Tibial nerve (tissue), 4 donors: ENCODE measurements at regions not wholly inside any gene's neighbourhood (a gene's known extent, or its start where the extent isn't known, plus 50 kb on each side); places are given as distances from the start of the nearest gene placed in this dataset.

Experiments used
- DNase-seq, 2 donors: peaks; one replicate each; pipeline ENCODE4 v3.0.0-alpha.2; 2019; ENCODE audit warnings: low spot score in 2 of 2
- H3K27ac ChIP-seq, 4 donors: fragments of 200-600 bp; sonication (generic) in 3 of 4; one replicate each; pipeline ENCODE4 v1.5.1; 2017 to 2019; ENCODE audit warnings: mild to moderate bottlenecking in 1 of 4
- H3K27me3 ChIP-seq, 2 donors: fragments of 200-600 bp; sonication (generic) in 1 of 2; one replicate each; pipeline versions ENCODE4 v1.5.1 to v1.6.0; 2017 to 2019
- H3K36me3 ChIP-seq, 3 donors: fragments of 200-600 bp; sonication (generic); one replicate each; pipeline ENCODE4 v1.5.1; 2018 to 2019
- H3K4me1 ChIP-seq, 4 donors: fragments of 200-600 bp; sonication (generic) in 3 of 4; one replicate each; pipeline ENCODE4 v1.5.1; 2017 to 2019
- H3K4me3 ChIP-seq, 4 donors: fragments of 200-600 bp; sonication (generic) in 3 of 4; one replicate each; pipeline ENCODE4 v1.5.1; 2017 to 2019; ENCODE audit warnings: mild to moderate bottlenecking in 1 of 4, moderate library complexity in 1 of 4
- H3K9me3 ChIP-seq, 4 donors: fragments of 200-600 bp; sonication (generic) in 3 of 4; one replicate each; pipeline ENCODE4 v1.5.1; 2017 to 2019
- CTCF ChIP-seq, 5 experiments: fragments of 200-600 bp in 3 of 5; fragments of 450-650 bp in 2 of 5; sonication (generic) in 3 of 5; IDR thresholded peaks; one replicate each; pipeline ENCODE4 v1.5.1; 2016 to 2019; ENCODE audit warnings: antibody characterized with exemption in 5 of 5, mild to moderate bottlenecking in 3 of 5, moderate library complexity in 2 of 5
- EP300 ChIP-seq, 2 donors: sonication (generic); formaldehyde crosslinking; IDR thresholded peaks; one replicate each; pipeline ENCODE4 v1.6.1; 2017; ENCODE audit warnings: antibody characterized with exemption in 2 of 2, mild to moderate bottlenecking in 1 of 2
- POLR2A ChIP-seq, 2 donors: fragments of 450-650 bp; IDR thresholded peaks; one replicate each; pipeline ENCODE4 v1.6.1; 2017; ENCODE audit warnings: antibody characterized with exemption in 2 of 2, mild to moderate bottlenecking in 2 of 2, moderate library complexity in 2 of 2
- WGBS, 2 donors: methylation state at CpG; one replicate each; pipeline ENCODE4 v1.1.5; 2018; 5-methylcytosine and 5-hydroxymethylcytosine counted together

GRCh38 chr3:82745544-82745943 lies 984.1 kb upstream of the GBE1 start:
- no peak overlapping the region for H3K27ac ChIP-seq
- DNase-seq = no peak
- no peaks in the 10 kb centered on the region for H3K27me3 ChIP-seq
- no peak overlapping the region for H3K4me3 ChIP-seq
- no peaks in the 10 kb centered on the region for H3K9me3 ChIP-seq
- no peaks in the 10 kb centered on the region for H3K36me3 ChIP-seq
- no peaks in the 10 kb centered on the region for H3K4me1 ChIP-seq
- TF ChIP-seq CTCF (IDR thresholded peaks at IDR 0.05) = no peak
- no peak for TF ChIP-seq EP300 (IDR thresholded peaks at IDR 0.05)
- no peak for TF ChIP-seq POLR2A (IDR thresholded peaks at IDR 0.05)
- 39 to 79% methylated on average over 1 of the region's 1 CpG for WGBS, 2 donors

GRCh38 chr3:82743196-82743595 lies 981.8 kb upstream of the GBE1 start:
- no peak overlapping the region for H3K27ac ChIP-seq
- no peaks in the 10 kb centered on the region for H3K27me3 ChIP-seq
- WGBS, 2 donors = 86 to 94% methylated on average over 5 of the region's 5 CpGs
- no peak for DNase-seq
- H3K4me1 ChIP-seq = no peaks in the 10 kb centered on the region
- no peak overlapping the region for H3K4me3 ChIP-seq
- H3K9me3 ChIP-seq = no peaks in the 10 kb centered on the region
- no peaks in the 10 kb centered on the region for H3K36me3 ChIP-seq
- TF ChIP-seq EP300 (IDR thresholded peaks at IDR 0.05) = no peak
- no peak for TF ChIP-seq CTCF (IDR thresholded peaks at IDR 0.05)
- TF ChIP-seq POLR2A (IDR thresholded peaks at IDR 0.05) = no peak

- Histone ChIP-seq H3K4me1 (no peaks in the 10 kb centered on the region), H3K36me3 (no peaks in the 10 kb centered on the region), H3K27ac (no peak overlapping the region), H3K9me3 (no peaks in the 10 kb centered on the region), H3K27me3 (no peaks in the 10 kb centered on the region), H3K4me3 (no peak overlapping the region)
- DNase-seq = no peak
- no peak for TF ChIP-seq EP300 (IDR thresholded peaks at IDR 0.05)
- TF ChIP-seq CTCF (IDR thresholded peaks at IDR 0.05) = no peak
- no peak for TF ChIP-seq POLR2A (IDR thresholded peaks at IDR 0.05)
- WGBS, 2 donors = 89 to 90% methylated on average over 2 of the region's 2 CpGs
These were observed 979.9 kb upstream of the GBE1 start for GRCh38 chr3:82741346-82741745.

DNA sequence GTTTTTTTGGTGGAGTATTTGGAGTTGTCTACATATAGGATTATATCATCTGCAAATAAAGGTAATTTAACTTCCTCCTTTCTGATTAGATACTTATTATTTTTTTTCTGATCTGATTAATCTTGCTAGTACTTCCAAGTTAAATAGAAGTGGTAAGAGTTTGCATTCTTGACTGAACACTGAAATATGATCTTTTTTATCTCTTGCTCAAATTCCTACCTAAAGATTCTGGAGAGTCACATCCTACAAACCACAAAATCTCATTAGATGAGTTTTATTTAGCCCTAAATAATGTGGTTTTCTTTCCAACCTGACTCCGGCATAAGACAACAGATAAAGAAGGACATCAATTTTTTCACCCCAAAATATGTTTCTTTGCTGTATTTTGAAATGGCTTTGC lies 977.9 kb upstream of the GBE1 start:
- Histone ChIP-seq H3K4me1 (no peaks in the 10 kb centered on the region), H3K27ac (no peak overlapping the region), H3K4me3 (no peak overlapping the region), H3K27me3 (no peaks in the 10 kb centered on the region), H3K9me3 (no peaks in the 10 kb centered on the region), H3K36me3 (no peaks in the 10 kb centered on the region)
- 57 to 68% methylated on average over 1 of the region's 1 CpG for WGBS, 2 donors
- DNase-seq = no peak
- TF ChIP-seq EP300 (IDR thresholded peaks at IDR 0.05) = no peak
- no peak for TF ChIP-seq POLR2A (IDR thresholded peaks at IDR 0.05)
- no peak for TF ChIP-seq CTCF (IDR thresholded peaks at IDR 0.05)

- WGBS, 2 donors = 77 to 78% methylated on average over 5 of the region's 5 CpGs
- TF ChIP-seq CTCF (IDR thresholded peaks at IDR 0.05) = no peak
- no peak for TF ChIP-seq EP300 (IDR thresholded peaks at IDR 0.05)
- no peak for TF ChIP-seq POLR2A (IDR thresholded peaks at IDR 0.05)
- no peak overlapping the region for H3K4me3 ChIP-seq
- no peak for DNase-seq
- H3K27ac ChIP-seq = no peak overlapping the region
- no peaks in the 10 kb centered on the region for H3K4me1 ChIP-seq
- H3K36me3 ChIP-seq = no peaks in the 10 kb centered on the region
- no peaks in the 10 kb centered on the region for H3K9me3 ChIP-seq
- H3K27me3 ChIP-seq = no peaks in the 10 kb centered on the region
These were observed 975.3 kb upstream of the GBE1 start for GRCh38 chr3:82736696-82737277.
